Astrocyte (in vitro differentiated cells and primary cell): ENCODE measurements at regions not wholly inside any gene's neighbourhood (a gene's known extent, or its start where the extent isn't known, plus 50 kb on each side); places are given as distances from the start of the nearest gene placed in this dataset.

Experiments used
- DNase-seq: peaks from one replicate; pipeline ENCODE4 v3.0.0-alpha.2; 2010; ENCODE audit warnings: low read depth
- FAIRE-seq: peaks from 2 replicates; lab custom pipeline; 2011; peaks lifted over from hg19 to GRCh38; lab: Jason Lieb, UNC
- H2AFZ ChIP-seq: 2 replicates; pipeline ENCODE4 v1.6.0; 2012; ENCODE audit warnings: low read depth, low read length, inconsistent platforms
- H3K27ac ChIP-seq: 2 replicates; pipeline ENCODE4 v1.5.1; 2011; ENCODE audit warnings: low read depth, low read length, inconsistent platforms
- H3K27me3 ChIP-seq: 2 replicates; pipeline ENCODE4 v1.6.0; 2011; ENCODE audit warnings: low read length, inconsistent platforms; ENCODE audit not compliant: insufficient read depth
- H3K36me3 ChIP-seq: 2 replicates; pipeline ENCODE4 v1.5.1; 2011; ENCODE audit warnings: low read length, inconsistent platforms; ENCODE audit not compliant: insufficient read depth
- H3K4me1 ChIP-seq: 2 replicates; pipeline ENCODE4 v1.5.1; 2011; ENCODE audit warnings: low read length, inconsistent platforms; ENCODE audit not compliant: insufficient read depth
- H3K4me2 ChIP-seq: 2 replicates; pipeline ENCODE4 v1.6.0; 2012; ENCODE audit warnings: low read length, inconsistent platforms
- H3K4me3 ChIP-seq: 2 replicates; pipeline ENCODE4 v1.5.1; 2011; ENCODE audit warnings: low read depth, mild to moderate bottlenecking, low read length, inconsistent platforms; ENCODE audit not compliant: insufficient read depth
- H3K79me2 ChIP-seq: 2 replicates; pipeline ENCODE4 v1.6.0; 2012; ENCODE audit warnings: mild to moderate bottlenecking, low read length, inconsistent platforms; ENCODE audit not compliant: insufficient read depth
- H3K9ac ChIP-seq: 2 replicates; pipeline ENCODE4 v1.6.0; 2012; ENCODE audit warnings: mild to moderate bottlenecking, low read length, inconsistent platforms
- H3K9me3 ChIP-seq: 2 replicates; pipeline ENCODE4 v1.5.1; 2012; ENCODE audit warnings: low read depth, mild to moderate bottlenecking, low read length, inconsistent platforms; ENCODE audit not compliant: insufficient read depth
- H4K20me1 ChIP-seq: 2 replicates; pipeline ENCODE4 v1.6.0; 2012; ENCODE audit warnings: low read length, inconsistent platforms; ENCODE audit not compliant: insufficient read depth
- H3K27ac Mint-ChIP-seq: one replicate; pipeline ENCODE4 v1.8.0; 2021; ENCODE audit warnings: mild to moderate bottlenecking, mixed read lengths; ENCODE audit not compliant: unreplicated experiment
- H3K27me3 Mint-ChIP-seq: one replicate; pipeline ENCODE4 v1.8.0; 2021; ENCODE audit warnings: low read depth, mixed read lengths; ENCODE audit not compliant: unreplicated experiment
- H3K36me3 Mint-ChIP-seq: one replicate; pipeline ENCODE4 v1.8.0; 2021; ENCODE audit warnings: low read depth, mixed read lengths; ENCODE audit not compliant: unreplicated experiment
- H3K4me1 Mint-ChIP-seq: one replicate; pipeline ENCODE4 v1.8.0; 2021; ENCODE audit warnings: low read depth, mixed read lengths; ENCODE audit not compliant: unreplicated experiment
- H3K4me3 Mint-ChIP-seq: one replicate; pipeline ENCODE4 v1.8.0; 2021; ENCODE audit warnings: mild to moderate bottlenecking, moderate library complexity, mixed read lengths; ENCODE audit not compliant: unreplicated experiment
- H3K9me3 Mint-ChIP-seq: one replicate; pipeline ENCODE4 v1.8.0; 2021; ENCODE audit warnings: mild to moderate bottlenecking, mixed read lengths; ENCODE audit not compliant: unreplicated experiment
- CTCF ChIP-seq: IDR thresholded peaks from 2 replicates; pipeline ENCODE4 v1.5.1; 2011; ENCODE audit warnings: low read depth, mild to moderate bottlenecking, inconsistent platforms, low read length, moderate library complexity; ENCODE audit not compliant: insufficient read depth
- EZH2 ChIP-seq: IDR thresholded peaks from 2 replicates; pipeline ENCODE4 v1.6.1; 2012; ENCODE audit warnings: mild to moderate bottlenecking, low read length, inconsistent platforms; ENCODE audit not compliant: insufficient read depth

GRCh38 chr17:79469646-79470045, 141.2 kb downstream of the RBFOX3 start:
- H3K9me3 Mint-ChIP-seq = no peaks in the 10 kb centered on the region
- Histone ChIP-seq H3K27me3 (no peaks in the 10 kb centered on the region), H3K79me2 (no peaks in the 10 kb centered on the region), H2AFZ (no peak overlapping the region), H3K9me3 (no peaks in the 10 kb centered on the region), H3K36me3 (no peaks in the 10 kb centered on the region), H3K9ac (no peak overlapping the region), H3K27ac (no peak overlapping the region), H3K4me3 (no peak overlapping the region), H4K20me1 (no peaks in the 10 kb centered on the region), H3K4me2 (no peak overlapping the region), H3K4me1 (no peaks in the 10 kb centered on the region)
- H3K4me1 Mint-ChIP-seq = no peaks in the 10 kb centered on the region
- H3K36me3 Mint-ChIP-seq = no peaks in the 10 kb centered on the region
- TF ChIP-seq EZH2 (no peak), CTCF (no peak)
- H3K27me3 Mint-ChIP-seq = peaks cover 33% of the 10 kb centered on the region
- no peak overlapping the region for H3K4me3 Mint-ChIP-seq
- DNase-seq (no peak), FAIRE-seq (no peak)
- H3K27ac Mint-ChIP-seq = no peak overlapping the region

DNA sequence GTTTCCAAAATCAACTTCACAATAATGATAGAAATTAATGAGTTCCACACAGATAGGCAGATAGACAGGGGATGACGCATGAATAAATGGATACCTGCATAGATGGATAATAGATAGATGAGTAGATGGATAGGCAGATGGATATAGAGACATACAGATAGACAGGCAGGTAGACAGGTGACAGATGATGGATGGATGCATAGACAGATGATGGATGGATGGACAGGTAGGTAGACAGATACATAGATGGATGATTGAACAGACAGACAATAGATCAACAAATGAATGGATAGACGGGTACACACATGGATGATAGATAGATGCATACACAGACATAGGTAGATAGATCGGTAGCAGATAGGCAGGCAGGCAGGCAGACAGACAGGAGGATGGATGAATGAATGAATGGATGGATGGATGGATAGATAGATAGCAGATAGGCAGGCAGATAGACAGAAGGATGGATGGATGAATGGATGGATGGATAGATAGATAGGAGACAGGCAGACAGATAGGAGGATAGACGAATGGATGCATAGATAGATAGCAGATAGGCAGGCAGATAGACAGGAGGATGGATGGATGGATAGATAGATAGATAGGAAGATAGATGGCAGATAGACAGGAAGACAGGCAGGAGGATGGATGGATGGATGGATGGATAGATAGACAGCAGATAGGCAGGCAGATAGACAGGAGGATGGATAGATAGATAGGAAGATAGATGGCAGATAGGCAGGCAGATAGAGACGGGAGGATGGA, 142.5 kb downstream of the RBFOX3 start:
- H3K27me3 ChIP-seq = no peaks in the 10 kb centered on the region
- Mint-ChIP-seq H3K27ac (no peak overlapping the region), H3K9me3 (no peaks in the 10 kb centered on the region), H3K4me1 (no peaks in the 10 kb centered on the region), H3K27me3 (peaks cover 29% of the 10 kb centered on the region), H3K36me3 (no peaks in the 10 kb centered on the region), H3K4me3 (no peak overlapping the region)
- no peak overlapping the region for H3K27ac ChIP-seq
- H3K9me3 ChIP-seq = no peaks in the 10 kb centered on the region
- FAIRE-seq = no peak
- no peaks in the 10 kb centered on the region for H3K36me3 ChIP-seq
- no peak overlapping the region for H3K9ac ChIP-seq
- no peak overlapping the region for H3K4me2 ChIP-seq
- H3K79me2 ChIP-seq = no peaks in the 10 kb centered on the region
- DNase-seq = no peak
- H3K4me3 ChIP-seq = no peak overlapping the region
- H3K4me1 ChIP-seq = no peaks in the 10 kb centered on the region
- no peak overlapping the region for H2AFZ ChIP-seq
- H4K20me1 ChIP-seq = no peaks in the 10 kb centered on the region
- no peak for TF ChIP-seq EZH2
- no peak for TF ChIP-seq CTCF

DNA sequence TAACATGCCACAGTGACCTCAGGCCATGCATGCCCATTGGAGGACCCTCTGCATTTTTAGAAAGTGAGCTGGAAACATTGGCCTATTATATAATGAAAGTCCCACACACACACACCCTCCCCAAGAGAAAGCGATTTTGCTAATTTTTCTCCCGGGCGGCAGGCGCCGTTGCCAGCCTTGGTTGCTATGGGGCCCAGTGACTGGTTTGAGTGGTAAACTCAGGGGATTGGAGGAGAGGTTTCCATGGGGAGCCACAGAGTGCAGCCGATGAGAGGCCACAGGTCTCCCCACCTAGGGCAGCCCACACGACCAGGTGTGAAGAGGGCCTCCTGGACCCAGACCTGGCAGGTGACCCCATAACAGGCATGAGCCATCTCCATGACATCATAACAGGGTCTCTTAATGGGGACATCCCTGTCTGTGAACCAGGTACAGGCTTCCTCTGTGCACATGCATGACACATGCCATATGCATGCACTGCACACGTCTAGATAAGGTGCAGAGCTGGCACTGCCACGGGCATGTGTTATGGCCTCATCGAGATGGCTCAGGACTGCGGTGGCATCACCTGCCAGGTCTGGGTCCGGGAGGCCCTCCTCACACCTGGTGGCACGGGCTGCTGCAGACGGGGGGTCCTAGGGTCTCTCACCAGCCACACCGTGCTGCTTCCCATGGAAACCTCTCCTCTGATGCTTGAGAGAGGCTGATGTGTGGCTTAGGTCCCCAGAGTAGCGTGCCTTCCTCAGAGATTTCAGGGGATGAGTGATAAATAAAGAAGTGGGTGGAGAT, 144.1 kb downstream of the RBFOX3 start:
- Histone ChIP-seq H3K79me2 (no peaks in the 10 kb centered on the region), H2AFZ (no peak overlapping the region), H3K4me1 (no peaks in the 10 kb centered on the region), H4K20me1 (no peaks in the 10 kb centered on the region), H3K9ac (no peak overlapping the region), H3K27ac (no peak overlapping the region), H3K9me3 (no peaks in the 10 kb centered on the region), H3K27me3 (no peaks in the 10 kb centered on the region), H3K4me2 (no peak overlapping the region), H3K36me3 (no peaks in the 10 kb centered on the region), H3K4me3 (no peak overlapping the region)
- FAIRE-seq (no peak), DNase-seq (no peak)
- no peak overlapping the region for H3K27ac Mint-ChIP-seq
- TF ChIP-seq CTCF = no peak
- no peak for TF ChIP-seq EZH2
- H3K4me1 Mint-ChIP-seq = no peaks in the 10 kb centered on the region
- peaks cover 2% of the 10 kb centered on the region for H3K9me3 Mint-ChIP-seq
- no peaks in the 10 kb centered on the region for H3K36me3 Mint-ChIP-seq
- no peak overlapping the region for H3K4me3 Mint-ChIP-seq
- peaks cover 29% of the 10 kb centered on the region for H3K27me3 Mint-ChIP-seq
